ENCODE measurements at regions not wholly inside any gene's neighbourhood (a gene's known extent, or its start where the extent isn't known, plus 50 kb on each side); places are given as distances from the start of the nearest gene placed in this dataset.

GRCh38 chr2:19575641-19576040, 217.2 kb upstream of the OSR1 start:
- TF ChIP-seq REST (IDR thresholded peaks at IDR 0.05; ENCODE audit: insufficient read depth in 1 of 2, low read depth in 2 of 2, low read length in 2 of 2) (no peak), POLR2AphosphoS5 (IDR thresholded peaks at IDR 0.05; ENCODE audit: low read depth, low read length) (no peak), TAF1 (IDR thresholded peaks at IDR 0.05; ENCODE audit: borderline replicate concordance, insufficient read depth, low read length) (no peak), FOXP2 (optimal IDR thresholded peaks at IDR 0.05; ENCODE audit: borderline replicate concordance, extremely low read depth, extremely low read length, insufficient read depth) (no peak), SIN3A (IDR thresholded peaks at IDR 0.05; ENCODE audit: borderline replicate concordance, insufficient read depth, low read length) (no peak)

GRCh38 chr2:19574778-19575260, 216.4 kb upstream of the OSR1 start:
- no peak for TF ChIP-seq SIN3A (IDR thresholded peaks at IDR 0.05; ENCODE audit: borderline replicate concordance, insufficient read depth, low read length)
- TF ChIP-seq POLR2AphosphoS5 (IDR thresholded peaks at IDR 0.05; ENCODE audit: low read depth, low read length) = no peak
- no peak for TF ChIP-seq REST (IDR thresholded peaks at IDR 0.05; ENCODE audit: insufficient read depth in 1 of 2, low read depth in 2 of 2, low read length in 2 of 2)
- TF ChIP-seq TAF1 (IDR thresholded peaks at IDR 0.05; ENCODE audit: borderline replicate concordance, insufficient read depth, low read length) = no peak
- TF ChIP-seq FOXP2 (optimal IDR thresholded peaks at IDR 0.05; ENCODE audit: borderline replicate concordance, extremely low read depth, extremely low read length, insufficient read depth) = no peak

GRCh38 chr2:19573784-19574183, 215.4 kb upstream of the OSR1 start:
- TF ChIP-seq POLR2AphosphoS5 (IDR thresholded peaks at IDR 0.05; ENCODE audit: low read depth, low read length) (no peak), FOXP2 (optimal IDR thresholded peaks at IDR 0.05; ENCODE audit: borderline replicate concordance, extremely low read depth, extremely low read length, insufficient read depth) (no peak), REST (IDR thresholded peaks at IDR 0.05; ENCODE audit: insufficient read depth in 1 of 2, low read depth in 2 of 2, low read length in 2 of 2) (no peak), SIN3A (IDR thresholded peaks at IDR 0.05; ENCODE audit: borderline replicate concordance, insufficient read depth, low read length) (no peak), TAF1 (IDR thresholded peaks at IDR 0.05; ENCODE audit: borderline replicate concordance, insufficient read depth, low read length) (no peak)

GRCh38 chr2:19571773-19572172, 213.3 kb upstream of the OSR1 start:
- no peak for TF ChIP-seq TAF1 (IDR thresholded peaks at IDR 0.05; ENCODE audit: borderline replicate concordance, insufficient read depth, low read length)
- TF ChIP-seq POLR2AphosphoS5 (IDR thresholded peaks at IDR 0.05; ENCODE audit: low read depth, low read length) = no peak
- no peak for TF ChIP-seq FOXP2 (optimal IDR thresholded peaks at IDR 0.05; ENCODE audit: borderline replicate concordance, extremely low read depth, extremely low read length, insufficient read depth)
- TF ChIP-seq REST (IDR thresholded peaks at IDR 0.05; ENCODE audit: insufficient read depth in 1 of 2, low read depth in 2 of 2, low read length in 2 of 2) = no peak
- no peak for TF ChIP-seq SIN3A (IDR thresholded peaks at IDR 0.05; ENCODE audit: borderline replicate concordance, insufficient read depth, low read length)

All from PFSK-1 (cell line).